GM12892 (cell line): ENCODE measurements at regions not wholly inside any gene's neighbourhood (a gene's known extent, or its start where the extent isn't known, plus 50 kb on each side); places are given as distances from the start of the nearest gene placed in this dataset.

Experiments used
- DNase-seq: peaks from one replicate; pipeline ENCODE4 v3.0.0; 2011; ENCODE audit not compliant: insufficient read length
- FAIRE-seq: peaks from 2 replicates; lab custom pipeline; 2011; peaks lifted over from hg19 to GRCh38; lab: Jason Lieb, UNC
- POLR2A ChIP-seq: IDR thresholded peaks from 2 replicates; pipeline ENCODE4 v1.6.1; 2011; ENCODE audit warnings: low read depth, low read length, control low read depth
- POLR2AphosphoS5 ChIP-seq: IDR thresholded peaks from 2 replicates; pipeline ENCODE4 v1.6.1; 2011; ENCODE audit warnings: low read depth, low read length, control low read depth
- TAF1 ChIP-seq: IDR thresholded peaks from 2 replicates; pipeline ENCODE4 v1.6.1; 2011; ENCODE audit warnings: low read depth, mild to moderate bottlenecking, control low read depth, low read length, borderline replicate concordance

GRCh38 chr15:97346221-97346620 lies 614.3 kb upstream of the ARRDC4 start:
- DNase-seq (no peak), FAIRE-seq (no peak)

GRCh38 chr15:97350813-97351212 lies 609.7 kb upstream of the ARRDC4 start:
- TF ChIP-seq POLR2AphosphoS5 (no peak), POLR2A (no peak), TAF1 (no peak)
- DNase-seq (no peak), FAIRE-seq (no peak)

More at GRCh38 chr15:97346221-97346620, 614.3 kb upstream of the ARRDC4 start:
- TF ChIP-seq TAF1 (no peak), POLR2AphosphoS5 (no peak), POLR2A (no peak)

GRCh38 chr15:97383516-97383915 lies 577.0 kb upstream of the ARRDC4 start:
- FAIRE-seq (no peak), DNase-seq (no peak)
- no peak for TF ChIP-seq POLR2AphosphoS5

GRCh38 chr15:97386940-97387339 lies 573.6 kb upstream of the ARRDC4 start:
- no peak for TF ChIP-seq POLR2AphosphoS5
- TF ChIP-seq POLR2A = no peak
- TF ChIP-seq TAF1 = no peak

GRCh38 chr15:97401195-97401594 lies 559.3 kb upstream of the ARRDC4 start:
- FAIRE-seq (no peak), DNase-seq (no peak)
- TF ChIP-seq POLR2AphosphoS5 = no peak
- no peak for TF ChIP-seq TAF1
- no peak for TF ChIP-seq POLR2A

More at GRCh38 chr15:97386940-97387339, 573.6 kb upstream of the ARRDC4 start:
- DNase-seq (no peak), FAIRE-seq (no peak)

GRCh38 chr15:97401970-97402369 lies 558.5 kb upstream of the ARRDC4 start:
- no peak for TF ChIP-seq TAF1
- FAIRE-seq (no peak), DNase-seq (no peak)

- TF ChIP-seq POLR2A = no peak
- no peak for TF ChIP-seq POLR2AphosphoS5
- TF ChIP-seq TAF1 = no peak
- DNase-seq = no peak
- no peak for FAIRE-seq
Measured at GRCh38 chr15:97406841-97407240, 553.7 kb upstream of the ARRDC4 start.

GRCh38 chr15:97410897-97411575 lies 549.5 kb upstream of the ARRDC4 start:
- FAIRE-seq = no peak
- DNase-seq = no peak

GRCh38 chr15:97420130-97420529 lies 540.4 kb upstream of the ARRDC4 start:
- no peak for TF ChIP-seq POLR2AphosphoS5
- no peak for TF ChIP-seq TAF1
- TF ChIP-seq POLR2A = no peak
- FAIRE-seq (no peak), DNase-seq (no peak)

More at GRCh38 chr15:97410897-97411575, 549.5 kb upstream of the ARRDC4 start:
- TF ChIP-seq POLR2A (no peak), POLR2AphosphoS5 (no peak), TAF1 (no peak)

- FAIRE-seq (no peak), DNase-seq (no peak)
- TF ChIP-seq TAF1 (no peak), POLR2A (no peak), POLR2AphosphoS5 (no peak)
Measured at GRCh38 chr15:97425596-97425995, 534.9 kb upstream of the ARRDC4 start.

GRCh38 chr15:97443101-97443500 lies 517.4 kb upstream of the ARRDC4 start:
- no peak for DNase-seq
- no peak for FAIRE-seq
- TF ChIP-seq POLR2AphosphoS5 (no peak), TAF1 (no peak), POLR2A (no peak)

- TF ChIP-seq POLR2A (no peak), TAF1 (no peak), POLR2AphosphoS5 (no peak)
- DNase-seq = no peak
- no peak for FAIRE-seq
Measured at GRCh38 chr15:97446138-97446537, 514.4 kb upstream of the ARRDC4 start.

- DNase-seq = no peak
- FAIRE-seq = no peak
- TF ChIP-seq POLR2AphosphoS5 = no peak
- TF ChIP-seq POLR2A = no peak
- no peak for TF ChIP-seq TAF1
Measured at GRCh38 chr15:97456521-97457202, 503.8 kb upstream of the ARRDC4 start.
